ENCODE measurements at regions not wholly inside any gene's neighbourhood (a gene's known extent, or its start where the extent isn't known, plus 50 kb on each side); places are given as distances from the start of the nearest gene placed in this dataset.

GRCh38 chr5:175380701-175381100 lies 63.3 kb downstream of the DRD1 start:
- TF ChIP-seq CTCF (IDR thresholded peaks at IDR 0.05; ENCODE audit: unreplicated experiment), result no peak
- peaks cover 68% of the 10 kb centered on the region for H3K27me3 Mint-ChIP-seq (ENCODE audit: insufficient read depth, unreplicated experiment)
- POLR2A ChIA-PET, result no interaction called here
- CTCF ChIA-PET, result interaction anchor here (0.7 to 1.2 kb wide), 2 partner anchors 96 to 411 kb away, joined by 3 read pairs; no protein-coding TSS in a partner anchor
- BruUV-seq (replicated peaks), result no TSS peak
- intact Hi-C loops (cut with micrococcal nuclease), result no loop called here
- H3K27ac Mint-ChIP-seq (ENCODE audit: low read depth, unreplicated experiment), result no peak overlapping the region
- no peaks in the 10 kb centered on the region for H3K9me3 Mint-ChIP-seq (ENCODE audit: unreplicated experiment)
- H3K4me1 Mint-ChIP-seq (ENCODE audit: insufficient read depth, unreplicated experiment), result peaks cover 14% of the 10 kb centered on the region
- no peak overlapping the region for H3K4me3 Mint-ChIP-seq (ENCODE audit: unreplicated experiment)
- no peaks in the 10 kb centered on the region for H3K36me3 Mint-ChIP-seq (ENCODE audit: insufficient read depth, unreplicated experiment)
- DNase-seq (ENCODE audit: unreplicated experiment), result no peak

DNA sequence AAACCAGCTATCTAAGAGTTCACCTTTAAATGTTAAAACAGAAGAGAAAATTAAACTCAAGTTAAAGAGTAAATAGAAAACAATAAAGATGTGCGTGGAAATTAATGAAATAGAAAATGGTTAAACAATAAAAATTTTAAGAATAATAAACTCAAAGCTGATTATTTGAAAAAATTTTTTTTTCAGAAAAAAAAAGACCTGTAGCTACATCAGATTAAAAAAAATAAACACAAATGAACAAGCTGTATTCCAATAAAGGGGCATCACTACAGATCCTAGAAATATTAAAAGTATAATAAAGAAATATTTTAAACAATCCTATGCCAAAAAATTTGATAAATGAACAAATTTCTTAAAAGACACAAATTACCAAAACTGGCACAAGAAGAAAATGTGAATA lies 64.1 kb downstream of the DRD1 start:
- Mint-ChIP-seq H3K27ac (ENCODE audit: low read depth, unreplicated experiment) (no peak overlapping the region), H3K27me3 (ENCODE audit: insufficient read depth, unreplicated experiment) (peaks cover 68% of the 10 kb centered on the region), H3K36me3 (ENCODE audit: insufficient read depth, unreplicated experiment) (no peaks in the 10 kb centered on the region), H3K4me1 (ENCODE audit: insufficient read depth, unreplicated experiment) (peaks cover 14% of the 10 kb centered on the region), H3K9me3 (ENCODE audit: unreplicated experiment) (no peaks in the 10 kb centered on the region), H3K4me3 (ENCODE audit: unreplicated experiment) (no peak overlapping the region)
- ChIA-PET POLR2A (no interaction called here), CTCF (interaction anchor here (0.8 kb wide), 1 partner anchor 112 kb away, joined by 3 read pairs; no protein-coding TSS in a partner anchor)
- DNase-seq (ENCODE audit: unreplicated experiment), result no peak
- BruUV-seq (replicated peaks), result no TSS peak
- intact Hi-C loops (cut with micrococcal nuclease), result no loop called here
- TF ChIP-seq CTCF (IDR thresholded peaks at IDR 0.05; ENCODE audit: unreplicated experiment), result no peak

GRCh38 chr5:175378444-175379028 lies 65.4 kb downstream of the DRD1 start:
- no peak overlapping the region for H3K4me3 Mint-ChIP-seq (ENCODE audit: unreplicated experiment)

DNA sequence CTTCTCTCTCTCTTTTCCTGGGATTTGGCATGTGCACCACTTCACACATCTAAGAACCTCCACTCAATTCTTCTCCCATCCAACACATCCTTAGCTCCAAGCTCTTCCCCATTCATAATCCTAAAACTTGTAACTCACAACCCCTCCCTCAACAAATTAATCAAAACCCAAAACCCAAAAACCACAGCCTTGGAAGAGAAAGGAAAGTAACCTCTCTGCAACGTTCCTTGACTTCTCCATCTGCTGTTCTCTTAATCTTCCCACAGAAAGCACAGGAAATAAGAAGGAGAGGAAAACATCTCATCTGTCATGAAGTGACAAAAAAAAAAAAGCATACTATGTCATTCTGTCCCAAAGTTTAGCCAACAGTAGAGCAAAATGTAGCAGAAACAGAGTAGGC lies 66.2 kb downstream of the DRD1 start:
- Mint-ChIP-seq H3K9me3 (ENCODE audit: unreplicated experiment) (no peaks in the 10 kb centered on the region), H3K27ac (ENCODE audit: low read depth, unreplicated experiment) (no peak overlapping the region), H3K4me1 (ENCODE audit: insufficient read depth, unreplicated experiment) (peaks cover 14% of the 10 kb centered on the region), H3K4me3 (ENCODE audit: unreplicated experiment) (no peak overlapping the region), H3K36me3 (ENCODE audit: insufficient read depth, unreplicated experiment) (no peaks in the 10 kb centered on the region), H3K27me3 (ENCODE audit: insufficient read depth, unreplicated experiment) (peaks cover 68% of the 10 kb centered on the region)
- ChIA-PET CTCF (interaction anchor here (0.6 kb wide), 1 partner anchor 8 kb away, joined by 5 read pairs; no protein-coding TSS in a partner anchor), POLR2A (interaction anchor here (0.6 to 1.4 kb wide), 2 partner anchors 14 to 498 kb away, joined by 3 read pairs; no protein-coding TSS in a partner anchor)
- intact Hi-C loops (cut with micrococcal nuclease), result no loop called here
- no peak for DNase-seq (ENCODE audit: unreplicated experiment)
- BruUV-seq (replicated peaks), result no TSS peak
- no peak for TF ChIP-seq CTCF (IDR thresholded peaks at IDR 0.05; ENCODE audit: unreplicated experiment)

More at GRCh38 chr5:175378444-175379028, 65.4 kb downstream of the DRD1 start:
- ChIA-PET POLR2A (interaction anchor here (0.6 to 1.4 kb wide), 2 partner anchors 13 to 497 kb away, joined by 3 read pairs; no protein-coding TSS in a partner anchor), CTCF (interaction anchor here (0.6 kb wide), 1 partner anchor 7 kb away, joined by 5 read pairs; no protein-coding TSS in a partner anchor)
- no peaks in the 10 kb centered on the region for H3K9me3 Mint-ChIP-seq (ENCODE audit: unreplicated experiment)
- no TSS peak for BruUV-seq (replicated peaks)
- TF ChIP-seq CTCF (IDR thresholded peaks at IDR 0.05; ENCODE audit: unreplicated experiment), result no peak
- H3K27ac Mint-ChIP-seq (ENCODE audit: low read depth, unreplicated experiment), result no peak overlapping the region
- no peaks in the 10 kb centered on the region for H3K36me3 Mint-ChIP-seq (ENCODE audit: insufficient read depth, unreplicated experiment)
- intact Hi-C loops (cut with micrococcal nuclease), result no loop called here
- H3K27me3 Mint-ChIP-seq (ENCODE audit: insufficient read depth, unreplicated experiment), result peaks cover 68% of the 10 kb centered on the region
- DNase-seq (ENCODE audit: unreplicated experiment), result peak; percentile 82
- peaks cover 14% of the 10 kb centered on the region for H3K4me1 Mint-ChIP-seq (ENCODE audit: insufficient read depth, unreplicated experiment)

Data from MCF 10A (cell line).